Breast epithelium (tissue), 4 donors: ENCODE measurements at regions not wholly inside any gene's neighbourhood (a gene's known extent, or its start where the extent isn't known, plus 50 kb on each side); places are given as distances from the start of the nearest gene placed in this dataset.

ENCODE experiments used
- DNase-seq, 2 donors: peaks; one replicate each; pipeline ENCODE4 v3.0.0-alpha.2; 2019; ENCODE audit warnings: low spot score in 2 of 2
- H3K27ac ChIP-seq, 2 donors: fragments of 200-600 bp; sonication (generic) in 1 of 2; one replicate each; pipeline ENCODE4 v1.5.1; 2016 to 2019; ENCODE audit warnings: mild to moderate bottlenecking in 1 of 2
- H3K27me3 ChIP-seq, 2 donors: fragments of 200-600 bp; sonication (generic) in 1 of 2; one replicate each; pipeline versions ENCODE4 v1.5.1 to v1.6.0; 2017 to 2019; ENCODE audit warnings: control low read depth in 1 of 2, mild to moderate bottlenecking in 1 of 2
- H3K36me3 ChIP-seq: fragments of 200-600 bp; one replicate; pipeline ENCODE4 v1.5.1; 2019
- H3K4me1 ChIP-seq, 2 donors: fragments of 200-600 bp; sonication (generic); one replicate each; pipeline ENCODE4 v1.5.1; 2016 to 2019; ENCODE audit warnings: control low read depth in 1 of 2
- H3K4me3 ChIP-seq, 3 donors: fragments of 200-600 bp; sonication (generic); 1 replicate in 2 of 3; 2 replicates in 1 of 3; pipeline ENCODE4 v1.5.1; 2016 to 2019; ENCODE audit warnings: mild to moderate bottlenecking in 3 of 3, moderate library complexity in 2 of 3
- H3K9me3 ChIP-seq, 2 donors: fragments of 200-600 bp; sonication (generic) in 1 of 2; one replicate each; pipeline ENCODE4 v1.5.1; 2016 to 2019; ENCODE audit warnings: control low read depth in 1 of 2
- POLR2A ChIP-seq: fragments of 450-650 bp; IDR thresholded peaks from one replicate; pipeline ENCODE4 v1.6.1; 2016; ENCODE audit warnings: antibody characterized with exemption, mild to moderate bottlenecking, moderate library complexity
- POLR2AphosphoS5 ChIP-seq, 3 donors: sonication (generic); formaldehyde crosslinking; IDR thresholded peaks; one replicate each; pipeline ENCODE4 v1.6.1; 2017; ENCODE audit warnings: antibody characterized with exemption in 3 of 3
- intact Hi-C: fragments of 100-400 bp; cut with DNase I; formaldehyde crosslinking; loops from one replicate; pipeline ENCODE4 v1.15.1; 2023; ENCODE audit warnings: low total_unique reads
- TF ChIP-seq, protein P1 (sequence below), 3 donors: fragments of 450-650 bp; IDR thresholded peaks; one replicate each; pipeline ENCODE4 v1.5.1; 2016 to 2017; ENCODE audit warnings: antibody characterized with exemption in 3 of 3, mild to moderate bottlenecking in 3 of 3, moderate library complexity in 3 of 3

DNA sequence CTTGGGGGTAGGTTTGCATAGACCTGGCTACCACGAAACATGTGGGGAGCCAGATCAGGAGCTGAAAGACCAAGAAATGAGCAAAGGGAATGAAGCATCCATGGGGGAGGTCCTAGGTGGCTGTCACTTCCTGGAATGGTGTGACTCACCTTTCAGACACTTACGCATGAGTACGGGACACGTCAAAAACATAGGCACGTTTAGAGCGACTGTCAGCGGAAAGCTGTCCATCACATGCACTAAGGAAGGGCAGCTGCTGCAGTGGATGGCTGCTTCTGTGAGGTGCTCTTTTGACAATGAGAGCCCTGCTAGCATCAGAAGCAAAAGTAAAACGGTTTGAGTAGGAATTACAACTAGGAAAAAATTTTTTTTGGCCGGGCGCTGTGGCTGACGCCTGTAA lies 244.6 kb upstream of the CCDC54 start:
- intact Hi-C loops: loop anchor here (5.0 kb wide), 1 partner anchor 1300 kb away; no protein-coding TSS in a partner anchor
- Histone ChIP-seq H3K36me3 (no peaks in the 10 kb centered on the region), H3K27me3 (no peaks in the 10 kb centered on the region), H3K27ac (no peak overlapping the region), H3K9me3 (no peaks in the 10 kb centered on the region), H3K4me3 (no peak overlapping the region), H3K4me1 (no peaks in the 10 kb centered on the region)
- TF ChIP-seq POLR2AphosphoS5 (IDR thresholded peaks at IDR 0.05) (no peak), POLR2A (no peak)
- TF ChIP-seq, protein P1, sequence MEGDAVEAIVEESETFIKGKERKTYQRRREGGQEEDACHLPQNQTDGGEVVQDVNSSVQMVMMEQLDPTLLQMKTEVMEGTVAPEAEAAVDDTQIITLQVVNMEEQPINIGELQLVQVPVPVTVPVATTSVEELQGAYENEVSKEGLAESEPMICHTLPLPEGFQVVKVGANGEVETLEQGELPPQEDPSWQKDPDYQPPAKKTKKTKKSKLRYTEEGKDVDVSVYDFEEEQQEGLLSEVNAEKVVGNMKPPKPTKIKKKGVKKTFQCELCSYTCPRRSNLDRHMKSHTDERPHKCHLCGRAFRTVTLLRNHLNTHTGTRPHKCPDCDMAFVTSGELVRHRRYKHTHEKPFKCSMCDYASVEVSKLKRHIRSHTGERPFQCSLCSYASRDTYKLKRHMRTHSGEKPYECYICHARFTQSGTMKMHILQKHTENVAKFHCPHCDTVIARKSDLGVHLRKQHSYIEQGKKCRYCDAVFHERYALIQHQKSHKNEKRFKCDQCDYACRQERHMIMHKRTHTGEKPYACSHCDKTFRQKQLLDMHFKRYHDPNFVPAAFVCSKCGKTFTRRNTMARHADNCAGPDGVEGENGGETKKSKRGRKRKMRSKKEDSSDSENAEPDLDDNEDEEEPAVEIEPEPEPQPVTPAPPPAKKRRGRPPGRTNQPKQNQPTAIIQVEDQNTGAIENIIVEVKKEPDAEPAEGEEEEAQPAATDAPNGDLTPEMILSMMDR (IDR thresholded peaks at IDR 0.05): no peak
- no peak for DNase-seq

DNA sequence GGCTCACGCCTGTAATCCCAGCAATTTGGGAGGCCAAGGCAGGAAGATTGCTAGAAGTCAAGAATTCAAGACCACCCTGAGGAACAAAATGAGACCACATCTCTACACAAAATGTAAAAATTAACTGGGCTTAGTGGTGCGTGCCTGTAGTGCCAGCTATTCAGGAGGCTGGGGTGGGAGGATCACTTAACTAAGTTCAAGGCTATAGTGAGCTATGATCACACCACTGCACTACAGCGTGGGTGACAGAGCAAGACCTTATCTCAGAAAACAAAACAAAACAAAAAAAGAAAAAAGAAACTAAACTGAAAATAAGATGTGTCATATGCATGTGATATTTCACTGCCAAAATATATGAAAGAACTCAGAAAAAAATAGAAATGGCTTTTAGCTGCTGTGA lies 243.3 kb upstream of the CCDC54 start:
- TF ChIP-seq, protein P1 (IDR thresholded peaks at IDR 0.05): no peak
- TF ChIP-seq POLR2AphosphoS5 (IDR thresholded peaks at IDR 0.05) (no peak), POLR2A (no peak)
- Histone ChIP-seq H3K4me3 (no peak overlapping the region), H3K36me3 (no peaks in the 10 kb centered on the region), H3K9me3 (no peaks in the 10 kb centered on the region), H3K27ac (no peak overlapping the region), H3K27me3 (no peaks in the 10 kb centered on the region), H3K4me1 (no peaks in the 10 kb centered on the region)
- intact Hi-C loops: loop anchor here (5.0 kb wide), 1 partner anchor 1298 kb away; no protein-coding TSS in a partner anchor
- DNase-seq: no peak

DNA sequence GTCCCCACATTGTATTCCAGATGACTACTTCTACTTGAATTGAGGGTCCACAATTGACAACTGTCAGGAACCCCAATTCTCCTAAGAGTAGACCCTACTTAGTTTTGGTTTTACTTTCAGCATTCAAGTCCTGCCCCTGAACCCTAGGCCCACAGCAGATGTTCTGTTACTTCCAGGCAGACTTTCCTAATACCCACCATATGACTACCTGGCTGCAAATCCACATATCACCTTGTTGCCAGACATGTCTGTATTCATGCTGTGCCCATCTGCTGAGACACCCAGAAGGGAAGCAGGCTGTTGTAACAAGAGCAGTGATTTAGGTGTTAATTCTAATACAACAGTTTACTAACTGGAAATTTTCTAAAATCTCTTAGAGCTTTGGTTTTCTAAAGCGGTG lies 235.1 kb upstream of the CCDC54 start:
- intact Hi-C loops: no loop called here
- Histone ChIP-seq H3K27me3 (no peaks in the 10 kb centered on the region), H3K4me3 (no peak overlapping the region), H3K27ac (no peak overlapping the region), H3K36me3 (no peaks in the 10 kb centered on the region), H3K4me1 (no peaks in the 10 kb centered on the region), H3K9me3 (no peaks in the 10 kb centered on the region)
- TF ChIP-seq, protein P1 (IDR thresholded peaks at IDR 0.05): no peak
- TF ChIP-seq POLR2AphosphoS5 (IDR thresholded peaks at IDR 0.05): no peak
- TF ChIP-seq POLR2A: no peak
- DNase-seq: no peak

DNA sequence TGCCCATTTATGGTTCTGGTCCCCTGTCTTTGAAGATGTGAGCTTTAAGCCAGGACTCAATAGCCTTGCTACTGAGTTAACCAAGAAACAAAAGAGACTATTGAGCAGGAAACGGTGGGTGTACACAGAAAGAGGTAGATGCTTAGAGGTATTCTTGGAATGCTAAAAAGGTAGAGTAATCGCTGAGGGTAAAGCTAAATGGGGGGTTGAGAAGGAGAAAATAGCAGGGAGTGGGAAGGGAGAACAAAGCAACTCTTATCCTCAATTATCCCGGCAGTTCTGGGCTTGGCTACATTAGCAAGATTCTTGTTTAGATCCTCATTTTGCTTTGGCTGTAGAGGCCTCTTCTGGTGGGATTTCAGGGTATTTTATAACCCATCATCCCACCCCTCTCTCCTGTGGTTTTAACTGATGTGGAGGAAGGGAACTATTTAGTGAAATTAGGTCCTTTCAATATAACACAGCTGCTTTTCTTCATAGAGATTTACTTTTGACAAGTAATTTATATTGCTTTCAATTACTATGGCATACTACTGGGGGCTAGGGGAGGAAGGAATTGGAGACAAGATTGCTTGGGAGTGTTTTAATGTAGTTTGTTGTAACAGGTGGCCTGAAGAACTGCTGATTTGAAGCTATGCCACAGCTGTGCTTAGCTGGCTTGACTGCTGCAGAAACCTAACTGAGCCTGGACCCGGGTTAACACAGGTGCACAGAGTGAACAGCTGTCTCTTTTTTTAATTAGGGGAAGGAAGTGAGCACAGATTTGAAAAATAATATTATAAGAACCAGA lies 234.3 kb upstream of the CCDC54 start:
- Histone ChIP-seq H3K36me3 (no peaks in the 10 kb centered on the region), H3K27me3 (no peaks in the 10 kb centered on the region), H3K27ac (no peak overlapping the region), H3K9me3 (no peaks in the 10 kb centered on the region), H3K4me3 (no peak overlapping the region), H3K4me1 (no peaks in the 10 kb centered on the region)
- intact Hi-C loops: no loop called here
- TF ChIP-seq, protein P1 (IDR thresholded peaks at IDR 0.05): no peak
- TF ChIP-seq POLR2AphosphoS5 (IDR thresholded peaks at IDR 0.05) (no peak), POLR2A (no peak)
- no peak for DNase-seq

DNA sequence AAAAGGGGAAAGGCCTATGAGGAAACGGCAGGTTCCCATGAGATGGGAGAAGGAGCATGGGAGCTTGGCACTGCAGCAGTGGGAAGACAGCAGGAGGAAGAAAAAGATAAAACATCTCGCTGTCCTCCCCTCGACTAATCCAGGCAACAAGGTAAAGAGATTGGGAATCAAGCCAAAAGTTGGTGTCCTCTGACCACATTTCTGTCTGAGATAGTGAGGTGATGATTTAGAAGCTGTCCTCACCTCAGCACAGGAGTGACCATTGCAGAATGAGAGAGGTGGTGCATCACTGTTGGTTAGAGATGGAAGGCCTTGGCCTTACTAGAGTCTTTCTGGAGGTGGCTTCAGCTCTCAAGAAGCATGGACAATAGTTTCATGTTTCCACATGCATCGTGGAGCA lies 226.6 kb upstream of the CCDC54 start:
- H3K4me3 ChIP-seq: no peak overlapping the region
- H3K4me1 ChIP-seq: no peaks in the 10 kb centered on the region
- no peak overlapping the region for H3K27ac ChIP-seq
- DNase-seq: no peak
- intact Hi-C loops: no loop called here
- H3K36me3 ChIP-seq: no peaks in the 10 kb centered on the region
- no peaks in the 10 kb centered on the region for H3K27me3 ChIP-seq
- peaks cover 0 to under 1% of the 10 kb centered on the region in 2 donors for H3K9me3 ChIP-seq
- no peak for TF ChIP-seq POLR2A
- TF ChIP-seq, protein P1 (IDR thresholded peaks at IDR 0.05): no peak
